ENCODE measurements at regions not wholly inside any gene's neighbourhood (a gene's known extent, or its start where the extent isn't known, plus 50 kb on each side); places are given as distances from the start of the nearest gene placed in this dataset.
"Not testable (repeated sequence)": the region's sequence is repeated elsewhere in the genome, so short reads cannot be mapped to it uniquely, and the experiment has no call there.

DNA sequence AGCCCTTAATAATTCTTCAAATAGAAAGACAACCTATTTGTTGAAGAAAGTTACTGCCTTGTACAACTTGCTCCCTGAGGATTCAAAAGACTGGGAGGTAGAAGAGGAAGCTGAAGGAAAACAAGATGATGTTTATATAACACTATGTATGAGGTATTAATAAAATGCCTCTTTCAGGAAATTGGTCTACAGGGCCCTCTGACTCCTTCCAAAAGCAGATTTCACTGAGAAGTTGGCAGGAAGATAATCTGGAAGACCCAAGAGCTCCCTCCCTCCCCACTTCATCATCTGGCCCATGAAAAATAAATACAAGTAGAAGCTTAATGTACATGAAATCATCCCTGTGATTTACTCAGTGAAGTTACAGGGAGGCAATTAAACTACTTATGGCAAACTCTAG, 107.5 kb upstream of the MAGEC2 start:
- Mint-ChIP-seq H3K4me1 (ENCODE audit: low read depth, unreplicated experiment) (peaks cover 13% of the 10 kb centered on the region), H3K27me3 (ENCODE audit: unreplicated experiment) (no peaks in the 10 kb centered on the region), H3K9me3 (ENCODE audit: unreplicated experiment) (no peaks in the 10 kb centered on the region), H3K4me3 (ENCODE audit: unreplicated experiment) (no peak overlapping the region), H3K36me3 (ENCODE audit: unreplicated experiment) (no peaks in the 10 kb centered on the region), H3K27ac (ENCODE audit: unreplicated experiment) (no peak overlapping the region)
- TF ChIP-seq, protein P1, sequence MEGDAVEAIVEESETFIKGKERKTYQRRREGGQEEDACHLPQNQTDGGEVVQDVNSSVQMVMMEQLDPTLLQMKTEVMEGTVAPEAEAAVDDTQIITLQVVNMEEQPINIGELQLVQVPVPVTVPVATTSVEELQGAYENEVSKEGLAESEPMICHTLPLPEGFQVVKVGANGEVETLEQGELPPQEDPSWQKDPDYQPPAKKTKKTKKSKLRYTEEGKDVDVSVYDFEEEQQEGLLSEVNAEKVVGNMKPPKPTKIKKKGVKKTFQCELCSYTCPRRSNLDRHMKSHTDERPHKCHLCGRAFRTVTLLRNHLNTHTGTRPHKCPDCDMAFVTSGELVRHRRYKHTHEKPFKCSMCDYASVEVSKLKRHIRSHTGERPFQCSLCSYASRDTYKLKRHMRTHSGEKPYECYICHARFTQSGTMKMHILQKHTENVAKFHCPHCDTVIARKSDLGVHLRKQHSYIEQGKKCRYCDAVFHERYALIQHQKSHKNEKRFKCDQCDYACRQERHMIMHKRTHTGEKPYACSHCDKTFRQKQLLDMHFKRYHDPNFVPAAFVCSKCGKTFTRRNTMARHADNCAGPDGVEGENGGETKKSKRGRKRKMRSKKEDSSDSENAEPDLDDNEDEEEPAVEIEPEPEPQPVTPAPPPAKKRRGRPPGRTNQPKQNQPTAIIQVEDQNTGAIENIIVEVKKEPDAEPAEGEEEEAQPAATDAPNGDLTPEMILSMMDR (IDR thresholded peaks at IDR 0.05; ENCODE audit: partially characterized antibody, unreplicated experiment): no peak
- no peak for DNase-seq

GRCh38 chrX:142299406-142299805, 94.3 kb upstream of the MAGEC2 start:
- no peak for DNase-seq
- Mint-ChIP-seq H3K27ac (ENCODE audit: unreplicated experiment) (no peak overlapping the region), H3K4me3 (ENCODE audit: unreplicated experiment) (no peak overlapping the region), H3K9me3 (ENCODE audit: unreplicated experiment) (no peaks in the 10 kb centered on the region), H3K36me3 (ENCODE audit: unreplicated experiment) (no peaks in the 10 kb centered on the region), H3K4me1 (ENCODE audit: low read depth, unreplicated experiment) (peaks cover 13% of the 10 kb centered on the region), H3K27me3 (ENCODE audit: unreplicated experiment) (peaks cover 1% of the 10 kb centered on the region)
- TF ChIP-seq, protein P1 (IDR thresholded peaks at IDR 0.05; ENCODE audit: partially characterized antibody, unreplicated experiment): no peak

DNA sequence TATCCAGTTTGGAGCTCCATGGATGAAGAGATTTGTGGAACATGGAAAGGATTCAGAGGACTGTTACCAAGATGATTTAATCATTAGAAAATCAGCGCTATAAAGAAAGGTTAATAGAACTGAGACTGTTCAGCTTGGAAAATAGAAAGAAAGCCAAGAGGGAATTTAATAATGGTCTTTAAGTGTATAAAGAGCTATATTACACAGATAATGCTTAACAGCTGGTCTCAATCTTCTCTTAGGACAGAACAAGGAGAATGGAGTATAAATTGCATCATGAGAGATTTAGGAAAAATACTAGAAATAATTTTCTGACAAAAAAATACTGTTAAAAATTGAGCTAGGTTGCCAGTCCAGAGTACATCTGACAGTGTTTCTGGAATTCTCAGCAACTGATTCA, 91.3 kb upstream of the MAGEC2 start:
- TF ChIP-seq, protein P1 (IDR thresholded peaks at IDR 0.05; ENCODE audit: partially characterized antibody, unreplicated experiment): no peak
- H3K4me3 Mint-ChIP-seq (ENCODE audit: unreplicated experiment): no peak overlapping the region
- no peaks in the 10 kb centered on the region for H3K9me3 Mint-ChIP-seq (ENCODE audit: unreplicated experiment)
- peaks cover 23% of the 10 kb centered on the region for H3K4me1 Mint-ChIP-seq (ENCODE audit: low read depth, unreplicated experiment)
- H3K36me3 Mint-ChIP-seq (ENCODE audit: unreplicated experiment): no peaks in the 10 kb centered on the region
- peaks cover 1% of the 10 kb centered on the region for H3K27me3 Mint-ChIP-seq (ENCODE audit: unreplicated experiment)
- no peak for DNase-seq
- no peak overlapping the region for H3K27ac Mint-ChIP-seq (ENCODE audit: unreplicated experiment)

- no peak overlapping the region for H3K4me3 Mint-ChIP-seq (ENCODE audit: unreplicated experiment)
- no peaks in the 10 kb centered on the region for H3K9me3 Mint-ChIP-seq (ENCODE audit: unreplicated experiment)
- TF ChIP-seq, protein P1 (IDR thresholded peaks at IDR 0.05; ENCODE audit: partially characterized antibody, unreplicated experiment): no peak
Observed at GRCh38 chrX:142295190-142295589, 90.1 kb upstream of the MAGEC2 start.

DNA sequence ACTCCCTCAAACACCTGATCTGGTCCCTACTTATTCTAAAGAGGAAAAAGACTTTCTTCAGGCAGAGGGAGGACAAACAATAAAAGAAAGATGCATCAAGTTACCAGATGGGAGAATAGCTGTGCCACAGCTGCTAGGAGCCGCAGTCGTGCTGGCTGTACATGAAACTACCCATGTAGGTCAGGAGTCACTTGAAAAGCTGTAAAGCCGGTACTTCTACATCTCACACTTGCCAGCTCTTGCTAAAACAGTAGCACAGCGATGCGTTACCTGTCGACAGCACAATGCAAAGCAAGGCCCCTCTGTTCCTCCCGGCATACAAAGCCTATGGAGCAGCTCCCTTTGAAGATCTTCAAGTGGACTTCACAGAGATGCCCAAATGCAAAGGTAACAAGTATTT, 65.1 kb upstream of the MAGEC2 start:
- not testable (repeated sequence) for H3K4me1 Mint-ChIP-seq (ENCODE audit: low read depth, unreplicated experiment)

More at GRCh38 chrX:142295190-142295589, 90.1 kb upstream of the MAGEC2 start:
- no peak for DNase-seq
- H3K27ac Mint-ChIP-seq (ENCODE audit: unreplicated experiment): no peak overlapping the region
- H3K36me3 Mint-ChIP-seq (ENCODE audit: unreplicated experiment): no peaks in the 10 kb centered on the region
- peaks cover 14% of the 10 kb centered on the region for H3K4me1 Mint-ChIP-seq (ENCODE audit: low read depth, unreplicated experiment)
- H3K27me3 Mint-ChIP-seq (ENCODE audit: unreplicated experiment): no peaks in the 10 kb centered on the region

DNA sequence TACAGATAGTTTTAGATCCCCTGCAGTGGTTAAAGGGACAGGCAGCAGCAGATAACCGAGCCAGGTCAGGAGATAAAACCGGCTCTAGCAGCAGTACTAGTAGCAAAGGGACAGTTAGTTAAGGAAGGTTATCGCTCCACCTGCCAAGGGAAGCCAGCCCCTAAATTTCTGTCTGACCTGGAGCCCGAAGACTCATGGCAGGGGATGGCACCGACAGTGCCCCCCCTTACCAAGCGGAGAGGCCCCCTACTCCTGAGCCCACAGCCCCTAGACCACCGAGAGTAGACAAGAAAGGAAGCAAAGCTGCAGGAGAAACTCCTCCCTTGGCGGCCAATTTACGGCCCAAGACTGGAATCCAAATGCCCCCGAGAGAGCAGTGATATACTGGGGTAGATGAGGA, 61.3 kb upstream of the MAGEC2 start:
- H3K4me1 Mint-ChIP-seq (ENCODE audit: low read depth, unreplicated experiment): no peaks in the 10 kb centered on the region

More for the DNA sequence above, 65.1 kb upstream of the MAGEC2 start:
- H3K36me3 Mint-ChIP-seq (ENCODE audit: unreplicated experiment); DNase-seq; H3K9me3 Mint-ChIP-seq (ENCODE audit: unreplicated experiment); H3K27me3 Mint-ChIP-seq (ENCODE audit: unreplicated experiment); H3K4me3 Mint-ChIP-seq (ENCODE audit: unreplicated experiment); H3K27ac Mint-ChIP-seq (ENCODE audit: unreplicated experiment): not testable (repeated sequence)

GRCh38 chrX:142265549-142265948, 60.5 kb upstream of the MAGEC2 start:
- not testable (repeated sequence) for H3K27ac Mint-ChIP-seq (ENCODE audit: unreplicated experiment); H3K4me1 Mint-ChIP-seq (ENCODE audit: low read depth, unreplicated experiment); H3K36me3 Mint-ChIP-seq (ENCODE audit: unreplicated experiment); H3K4me3 Mint-ChIP-seq (ENCODE audit: unreplicated experiment); DNase-seq; H3K9me3 Mint-ChIP-seq (ENCODE audit: unreplicated experiment); H3K27me3 Mint-ChIP-seq (ENCODE audit: unreplicated experiment)

More for the DNA sequence above, 61.3 kb upstream of the MAGEC2 start:
- no peaks in the 10 kb centered on the region for H3K27me3 Mint-ChIP-seq (ENCODE audit: unreplicated experiment)
- H3K9me3 Mint-ChIP-seq (ENCODE audit: unreplicated experiment): peaks cover 2% of the 10 kb centered on the region
- H3K4me3 Mint-ChIP-seq (ENCODE audit: unreplicated experiment): no peak overlapping the region
- TF ChIP-seq, protein P1 (IDR thresholded peaks at IDR 0.05; ENCODE audit: partially characterized antibody, unreplicated experiment): no peak
- no peaks in the 10 kb centered on the region for H3K36me3 Mint-ChIP-seq (ENCODE audit: unreplicated experiment)
- DNase-seq: no peak
- no peak overlapping the region for H3K27ac Mint-ChIP-seq (ENCODE audit: unreplicated experiment)
